ENCODE measurements at regions not wholly inside any gene's neighbourhood (a gene's known extent, or its start where the extent isn't known, plus 50 kb on each side); places are given as distances from the start of the nearest gene placed in this dataset.
"Not testable (repeated sequence)": the region's sequence is repeated elsewhere in the genome, so short reads cannot be mapped to it uniquely, and the experiment has no call there.

DNA sequence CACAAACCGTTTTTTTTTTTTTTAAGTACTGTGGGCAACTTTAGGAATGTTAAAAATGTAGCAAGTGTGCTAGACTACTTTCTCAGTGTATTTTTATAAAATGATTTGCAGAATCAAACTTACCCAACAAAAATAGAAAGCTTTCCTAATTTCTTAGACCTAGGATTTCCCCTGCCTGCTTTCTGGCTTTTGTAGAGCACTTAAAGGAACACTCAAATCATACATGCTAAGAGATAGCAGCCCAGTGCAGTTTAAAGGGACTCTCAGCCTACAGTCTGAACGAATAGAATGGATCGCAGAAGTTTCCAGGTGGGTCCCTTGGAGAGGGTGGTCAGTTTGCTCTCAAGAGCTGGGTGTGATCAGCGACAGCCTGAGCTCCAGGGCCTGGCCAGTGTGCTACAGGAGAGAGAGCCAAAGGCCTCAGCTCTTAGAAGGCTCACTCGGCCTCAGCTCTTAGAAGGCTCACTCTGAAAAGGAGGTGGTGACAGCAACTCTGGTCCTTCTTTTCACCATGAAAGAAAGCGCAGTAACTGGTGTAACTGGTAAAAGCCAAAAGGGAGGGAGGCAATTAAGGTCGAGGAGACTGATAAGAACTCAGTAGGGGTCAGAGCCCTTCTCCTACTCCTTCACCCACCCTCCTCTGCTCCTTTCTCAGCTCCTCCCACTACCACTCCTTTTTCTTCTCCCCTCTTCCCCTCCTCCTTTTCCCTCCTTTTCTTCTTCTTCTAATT, 142.4 kb downstream of the ZFP64 start:
- no peak for DNase-seq

DNA sequence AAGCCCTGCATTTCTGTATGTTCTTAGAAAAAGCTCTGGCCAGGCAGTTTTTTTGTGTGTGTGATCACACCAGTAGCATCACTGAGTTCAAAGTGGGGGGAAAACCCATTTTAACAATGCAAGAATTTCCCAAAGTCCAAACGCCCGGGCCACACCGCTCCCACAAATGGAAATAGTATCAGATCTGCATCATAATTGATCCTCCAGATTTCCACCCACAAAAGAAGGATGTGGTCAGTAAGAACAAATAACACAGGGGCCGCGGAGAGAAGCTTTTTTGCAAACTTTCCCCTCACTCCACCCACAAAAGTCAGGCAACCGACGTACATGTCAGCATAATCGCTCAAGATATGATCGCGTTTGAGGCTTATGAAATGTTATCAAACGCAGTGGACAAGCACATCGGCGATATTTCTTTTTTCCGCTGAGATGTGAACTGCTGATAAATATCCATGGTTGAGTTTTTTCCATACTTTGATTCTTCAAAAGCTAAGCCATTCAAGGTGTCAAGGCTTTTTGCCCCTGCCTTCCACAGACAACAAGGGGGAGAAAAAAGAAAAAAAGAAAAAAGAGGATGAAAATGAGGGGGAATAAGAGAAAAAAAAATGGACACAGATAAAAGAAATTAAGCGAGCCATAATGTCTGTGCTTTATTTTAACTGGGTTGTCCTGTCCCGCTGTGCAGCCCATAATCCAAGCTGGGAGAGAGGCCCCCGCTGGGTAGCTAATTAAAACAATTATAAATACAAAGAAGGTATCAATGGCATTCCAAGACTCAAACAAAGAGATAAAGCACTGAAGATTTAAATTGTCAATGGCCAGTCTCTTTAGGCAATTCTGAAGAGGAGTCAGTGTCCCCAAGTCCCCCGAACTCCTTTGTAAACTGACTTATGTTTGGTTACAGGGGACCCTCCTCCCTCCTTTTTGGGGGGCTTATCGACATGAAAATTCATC, 143.5 kb downstream of the ZFP64 start:
- no peak for DNase-seq

DNA sequence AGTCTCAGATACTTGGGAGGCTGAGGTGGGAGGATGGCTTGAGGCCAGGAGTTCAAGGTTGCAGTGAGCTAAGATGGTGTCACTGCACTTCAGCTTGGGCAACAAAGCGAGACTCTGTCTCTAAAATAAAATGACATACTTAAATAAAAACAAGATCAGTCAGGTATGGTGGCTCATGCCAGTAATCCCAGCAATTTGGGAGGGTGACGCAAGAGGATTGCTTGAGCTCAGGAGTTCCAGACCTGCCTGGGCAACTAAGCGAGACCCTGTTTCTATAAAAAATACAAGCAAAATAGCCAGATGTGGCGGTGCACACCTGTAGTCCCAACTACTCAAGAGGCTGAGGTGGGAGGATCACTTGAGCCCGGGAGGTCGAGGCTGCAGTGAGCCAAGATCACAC, 149.6 kb downstream of the ZFP64 start:
- no peak for DNase-seq

DNA sequence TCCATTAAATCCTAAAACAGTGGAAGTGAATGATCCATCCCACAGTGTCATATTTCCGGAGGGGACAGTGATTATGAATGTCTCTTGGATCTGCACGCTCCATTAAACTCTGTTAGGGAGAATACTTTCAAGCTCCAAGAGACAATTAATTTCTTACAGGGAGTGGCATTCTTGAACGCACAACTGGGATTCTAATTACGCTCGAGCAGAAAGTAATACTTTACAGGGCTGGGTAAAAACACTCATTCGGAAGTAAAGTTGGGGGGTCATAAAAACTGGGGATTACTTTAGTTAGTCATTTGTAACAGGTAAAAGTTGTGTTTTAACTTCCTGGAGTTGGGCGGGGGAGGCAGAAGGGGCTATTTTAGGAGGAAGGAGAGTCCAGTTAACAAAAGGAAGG, 151.8 kb downstream of the ZFP64 start:
- DNase-seq, result no peak

- not testable (repeated sequence) for DNase-seq
These were observed 152.9 kb downstream of the ZFP64 start for GRCh38 chr20:52038632-52039031.

GRCh38 chr20:52037370-52037769, 154.2 kb downstream of the ZFP64 start:
- DNase-seq, result no peak

GRCh38 chr20:52035977-52036376, 155.6 kb downstream of the ZFP64 start:
- DNase-seq, result no peak

DNA sequence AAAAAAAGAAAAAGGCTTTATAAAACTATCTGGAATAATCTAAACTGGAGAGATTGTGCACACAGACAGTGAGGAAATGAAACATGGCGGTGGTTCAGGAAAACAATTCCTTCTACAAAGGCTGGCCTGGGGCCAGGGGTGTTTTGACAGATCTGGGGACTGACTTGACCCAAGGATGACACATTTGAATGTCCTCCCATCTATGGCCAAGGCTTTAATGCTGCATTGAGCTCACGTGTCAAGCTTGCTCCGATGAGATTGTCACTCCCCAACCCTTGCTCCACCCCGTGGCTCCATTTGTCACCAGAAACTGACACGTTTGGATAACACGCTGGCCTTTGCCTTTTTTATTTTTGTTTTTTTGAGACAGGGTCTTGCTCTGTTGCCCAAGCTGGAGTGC, 156.1 kb downstream of the ZFP64 start:
- no peak for DNase-seq

- no peak for DNase-seq
These were observed 157.0 kb downstream of the ZFP64 start for GRCh38 chr20:52034581-52034980.

DNA sequence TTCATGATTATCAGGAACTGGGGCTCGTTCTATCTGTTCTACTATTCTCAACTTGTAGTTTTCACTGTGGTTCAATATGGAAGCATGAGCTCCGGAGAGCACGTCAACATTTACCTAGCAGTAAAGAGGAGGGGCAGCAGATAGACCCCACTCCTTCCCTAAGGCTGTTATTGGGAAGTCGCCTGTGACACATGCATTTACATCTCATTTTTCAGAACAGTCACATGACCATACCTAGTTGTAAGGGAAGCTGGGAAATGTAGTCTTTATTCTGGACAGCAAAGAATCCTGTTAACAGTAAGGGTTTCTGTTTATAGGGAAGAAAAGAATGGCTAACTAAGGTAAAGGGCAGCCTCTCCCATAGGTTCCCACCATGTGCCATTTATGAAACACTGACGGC, 158.3 kb downstream of the ZFP64 start:
- DNase-seq, result peak; percentile 35

DNA sequence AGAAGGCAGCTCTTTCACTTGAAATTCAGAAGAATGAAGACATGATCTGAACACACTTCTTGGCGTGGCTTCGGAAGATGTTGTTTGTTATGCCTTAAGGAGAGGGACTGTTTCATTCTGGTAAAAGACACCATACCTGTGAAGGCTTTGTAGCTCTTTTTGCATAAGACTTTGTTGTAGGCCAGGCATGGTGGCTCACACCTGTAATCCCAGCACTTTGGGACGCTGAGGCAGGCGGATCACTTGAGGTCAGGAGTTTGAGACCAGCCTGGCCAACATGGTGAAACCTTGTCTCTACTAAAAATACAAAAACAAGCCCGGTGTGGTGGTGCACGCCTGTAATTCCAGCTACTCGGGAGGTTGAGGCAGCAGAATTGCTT, 159.3 kb downstream of the ZFP64 start:
- DNase-seq, result not testable (repeated sequence)

GRCh38 chr20:52031563-52032303, 159.8 kb downstream of the ZFP64 start:
- DNase-seq, result no peak

DNA sequence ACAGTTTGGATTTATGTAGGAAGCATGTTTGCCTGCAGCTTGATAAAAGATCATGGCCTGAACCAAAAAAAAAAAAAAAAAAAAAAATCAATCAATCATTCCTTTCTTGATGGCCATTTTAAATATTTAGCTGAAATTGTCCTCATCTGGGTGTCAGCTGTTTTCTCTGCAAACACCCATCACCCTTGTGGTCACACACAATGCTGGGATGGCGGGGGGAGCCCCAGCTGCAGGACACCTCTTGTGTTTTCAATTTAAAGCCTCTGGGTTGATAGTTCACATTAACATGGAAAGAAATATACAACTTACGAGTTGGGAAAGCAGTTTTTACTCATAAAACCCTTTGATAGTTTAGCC, 160.4 kb downstream of the ZFP64 start:
- no peak for DNase-seq

- not testable (repeated sequence) for DNase-seq
These were observed 162.4 kb downstream of the ZFP64 start for GRCh38 chr20:52029129-52029528.

DNA sequence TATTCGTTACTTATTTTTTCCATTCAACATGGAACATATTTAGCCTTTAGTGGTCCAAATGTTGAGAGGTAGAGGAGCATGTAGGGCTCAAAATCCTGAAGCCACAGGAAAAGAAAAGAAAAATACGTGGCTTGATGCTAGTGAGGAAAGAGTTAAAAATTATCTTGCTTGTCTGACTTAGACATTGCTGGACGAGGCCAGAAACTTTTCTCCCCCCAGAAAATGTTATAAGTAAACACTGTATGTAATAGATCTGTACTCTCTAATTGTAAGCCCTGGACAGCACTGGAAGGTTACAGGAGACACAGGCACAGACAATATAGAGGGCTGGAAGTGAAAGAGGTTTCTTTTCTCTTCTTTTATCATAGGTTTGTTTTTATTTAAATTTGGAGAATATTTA, 165.6 kb downstream of the ZFP64 start:
- DNase-seq, result no peak

GRCh38 chr20:52019313-52019712, 172.3 kb downstream of the ZFP64 start:
- no peak for DNase-seq

- DNase-seq, result no peak
These were observed 173.8 kb downstream of the ZFP64 start for GRCh38 chr20:52017669-52018317.

DNA sequence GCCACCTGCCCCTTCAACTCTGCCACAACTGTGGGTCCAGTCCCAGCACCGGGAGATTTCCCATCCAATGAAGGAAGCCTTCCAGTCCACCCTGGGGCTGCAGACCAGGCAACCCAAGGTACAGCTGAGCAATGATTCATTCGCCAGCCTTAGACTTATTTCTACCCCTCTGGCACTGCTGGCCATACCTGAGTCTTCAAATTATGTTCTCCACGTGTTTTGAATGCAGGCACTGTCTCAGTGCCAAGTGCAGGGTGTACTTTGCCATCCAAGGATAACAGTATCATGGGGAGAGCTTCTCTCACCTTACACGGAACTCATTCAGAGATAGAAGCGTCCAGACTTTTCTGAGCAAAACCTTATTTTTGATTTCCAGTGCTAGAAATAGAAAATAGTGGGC, 175.6 kb downstream of the ZFP64 start:
- DNase-seq, result no peak

DNA sequence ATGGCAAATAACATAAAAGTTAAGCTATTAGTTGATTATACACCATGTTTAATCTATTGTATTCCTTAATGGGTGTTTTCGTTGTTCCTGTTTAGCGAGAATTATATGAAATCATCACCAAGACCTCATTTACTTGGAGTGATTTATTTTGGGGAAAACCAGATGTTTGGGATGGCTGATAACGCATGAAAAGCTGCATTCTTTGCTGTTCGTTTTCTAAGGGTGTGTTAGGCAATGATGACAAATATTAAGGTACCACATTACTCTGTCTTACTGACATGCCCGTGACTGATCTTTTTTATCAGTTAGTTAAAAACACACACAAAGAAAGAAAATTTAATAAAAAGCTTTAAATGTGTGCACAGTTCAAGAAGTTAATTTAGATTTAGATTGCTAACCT, 176.4 kb downstream of the ZFP64 start:
- DNase-seq, result no peak

GRCh38 chr20:52012079-52012478, 179.5 kb downstream of the ZFP64 start:
- DNase-seq, result no peak

DNA sequence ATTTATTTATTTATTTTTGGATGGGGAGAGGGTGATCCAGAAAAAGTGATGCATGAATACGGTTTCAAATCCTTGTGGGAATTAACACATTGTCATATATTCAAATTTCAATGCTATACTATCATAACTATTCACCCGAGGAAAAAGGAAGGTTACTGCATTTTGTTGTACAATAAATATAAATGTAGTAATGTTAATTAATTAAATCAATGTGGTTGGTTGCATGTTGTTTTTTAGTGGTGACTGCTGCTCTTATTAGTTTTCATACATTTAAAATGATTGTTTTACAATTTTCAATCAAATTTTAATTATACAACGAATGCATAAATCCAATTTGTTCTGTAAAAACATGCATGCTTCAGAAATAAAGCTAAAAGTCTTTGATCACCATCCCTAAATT, 180.5 kb downstream of the ZFP64 start:
- no peak for DNase-seq

- DNase-seq, result no peak
These were observed 181.0 kb downstream of the ZFP64 start for GRCh38 chr20:52010541-52010940.

DNA sequence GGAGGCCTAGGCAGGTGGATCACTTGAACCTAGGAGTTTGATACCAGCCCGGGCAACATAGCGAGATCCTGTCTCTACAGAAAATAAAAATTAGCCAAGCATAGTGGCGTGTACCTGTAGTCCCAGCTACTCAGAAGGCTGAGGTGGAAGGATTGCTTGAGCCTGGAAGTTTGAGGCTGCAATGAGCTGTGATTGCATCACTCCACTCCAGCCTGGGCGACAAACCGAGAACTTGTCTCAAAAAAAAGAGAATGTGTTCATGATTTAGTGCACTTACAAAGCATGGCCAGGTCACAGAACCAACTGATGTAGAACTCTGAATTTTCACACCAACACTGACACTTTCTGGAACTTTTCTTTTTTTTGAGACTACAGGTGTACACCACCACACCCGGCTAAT, 182.7 kb downstream of the ZFP64 start:
- DNase-seq, result no peak

Data from NCI-H526 (cell line).